ENCODE measurements at regions not wholly inside any gene's neighbourhood (a gene's known extent, or its start where the extent isn't known, plus 50 kb on each side); places are given as distances from the start of the nearest gene placed in this dataset.
A peak's percentile ranks its signal among the peaks of the same experiment; 100 is the strongest.
"Not testable (repeated sequence)": the region's sequence is repeated elsewhere in the genome, so short reads cannot be mapped to it uniquely, and the experiment has no call there.

DNA sequence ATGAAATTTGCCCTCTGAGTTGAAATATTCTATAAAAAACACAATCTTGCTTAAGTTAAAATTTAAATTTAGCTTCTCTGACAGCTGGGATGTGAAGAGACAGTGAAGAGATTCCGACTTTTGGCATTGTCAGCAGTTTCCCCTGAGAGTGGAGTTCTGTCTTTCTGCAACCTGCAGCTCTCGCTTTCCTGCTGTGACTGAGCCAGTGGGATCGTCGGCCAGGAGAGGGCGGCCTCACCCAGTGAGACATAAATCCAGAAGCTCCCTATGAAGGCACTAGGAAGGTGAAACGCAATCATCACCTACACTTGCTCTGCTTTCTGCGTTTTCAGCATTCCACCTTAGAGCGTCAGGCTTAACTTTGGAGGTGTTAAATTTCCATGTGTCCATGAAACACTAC lies 75.4 kb upstream of the HNMT start:
- no peak for DNase-seq

- no peak for DNase-seq
Measured at GRCh38 chr2:137892739-137893138, 71.5 kb upstream of the HNMT start.

DNA sequence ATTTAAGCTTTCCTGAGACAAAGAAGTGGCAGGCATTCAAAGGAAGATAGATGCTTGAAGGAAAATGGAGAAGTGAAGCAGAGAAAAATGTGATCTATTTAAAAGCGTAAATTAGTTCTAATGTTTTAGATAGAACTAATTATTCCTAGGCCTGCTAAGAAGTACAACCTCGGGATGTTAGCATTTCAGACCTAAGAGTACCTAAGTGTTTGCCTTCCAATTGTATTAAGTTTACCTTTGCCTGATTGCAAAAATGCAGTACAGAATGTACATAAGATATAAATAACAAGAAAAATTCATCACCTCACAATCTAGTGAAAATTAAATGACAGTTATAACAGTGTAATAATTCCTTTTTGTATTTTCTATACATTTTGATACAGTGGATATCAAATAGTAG lies 71.1 kb upstream of the HNMT start:
- no peak for DNase-seq

DNA sequence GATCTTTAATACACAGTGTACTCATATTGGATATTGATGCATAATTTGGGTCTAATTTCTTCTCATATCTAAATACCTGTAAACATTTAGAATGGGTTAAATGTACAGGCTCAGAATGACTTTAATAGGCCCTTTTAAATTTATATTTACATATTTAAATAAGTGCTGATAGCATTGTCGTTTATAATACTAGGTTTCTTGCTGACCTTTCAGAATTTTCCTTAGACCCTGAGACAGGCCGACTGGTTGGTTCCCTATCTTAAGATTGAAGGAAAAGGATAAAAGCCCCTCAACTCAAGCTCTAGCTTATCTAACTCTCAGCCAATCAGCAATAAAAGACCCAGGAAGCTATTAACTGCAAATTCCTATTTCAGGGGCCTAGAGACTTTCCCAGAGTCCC lies 67.8 kb upstream of the HNMT start:
- no peak for DNase-seq

GRCh38 chr2:137897082-137897481 lies 67.2 kb upstream of the HNMT start:
- DNase-seq, result no peak

DNA sequence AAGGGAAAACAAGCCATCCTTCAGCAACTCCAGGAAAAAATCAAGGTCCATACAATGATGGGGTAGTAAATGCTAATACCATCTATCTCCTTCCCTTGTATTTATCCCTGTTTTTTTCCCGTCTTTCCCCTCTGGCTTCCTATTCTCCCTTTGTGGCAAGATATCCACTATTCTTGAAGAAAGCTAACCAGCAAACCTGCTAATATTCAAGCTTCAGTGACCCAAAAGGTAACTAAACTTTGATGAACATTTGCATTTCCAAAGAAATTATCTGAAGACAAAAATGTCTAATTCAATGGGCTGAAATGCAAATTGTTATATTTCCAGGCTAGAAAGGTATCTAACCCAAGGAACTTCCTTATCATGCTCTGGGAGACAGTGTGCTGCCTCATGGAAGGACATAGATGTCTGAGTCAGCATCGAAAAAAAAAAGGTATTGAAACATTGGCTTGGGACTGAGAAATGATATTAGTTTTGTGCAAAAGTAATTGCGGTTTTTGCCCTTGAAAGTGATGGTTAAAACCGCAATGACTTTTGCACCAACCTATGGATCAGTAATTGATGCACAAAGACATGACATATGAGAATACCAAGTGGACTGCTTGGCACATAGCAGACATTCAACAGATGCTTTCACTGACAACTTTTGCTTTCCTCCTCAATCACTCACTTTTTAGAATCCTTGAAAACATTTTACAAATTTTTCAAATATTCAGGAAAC lies 63.7 kb upstream of the HNMT start:
- no peak for DNase-seq

- peak; percentile 58 for DNase-seq
Measured at GRCh38 chr2:137910641-137911040, 53.6 kb upstream of the HNMT start.

DNA sequence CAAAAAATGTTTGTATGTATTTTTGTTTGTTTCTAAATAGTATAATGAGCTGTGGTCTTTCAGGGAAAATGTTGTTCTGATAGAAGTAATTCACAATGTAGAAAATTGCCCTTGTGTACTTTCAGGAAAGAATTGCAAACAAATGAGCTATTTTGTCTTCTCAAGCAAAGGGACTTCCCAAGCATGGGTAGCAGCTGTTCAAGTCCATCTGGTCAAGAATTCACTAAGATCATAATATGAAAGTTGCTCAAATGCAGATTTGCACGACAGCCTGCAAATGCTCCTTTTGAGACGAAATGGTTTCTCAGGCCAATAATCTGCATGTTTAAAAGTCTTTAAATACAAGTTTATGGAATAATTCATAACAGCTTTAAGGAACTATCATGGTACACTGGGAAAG lies 51.9 kb upstream of the HNMT start:
- no peak for DNase-seq

- DNase-seq, result no peak
Measured at GRCh38 chr2:137913169-137913568, 51.1 kb upstream of the HNMT start.

GRCh38 chr2:137913648-137914047 lies 50.6 kb upstream of the HNMT start:
- not testable (repeated sequence) for DNase-seq
